IgD-negative memory B cell (primary cell): ENCODE measurements at regions not wholly inside any gene's neighbourhood (a gene's known extent, or its start where the extent isn't known, plus 50 kb on each side); places are given as distances from the start of the nearest gene placed in this dataset.
A peak's percentile ranks its signal among the peaks of the same experiment; 100 is the strongest.

Experiments used
- H3K27ac Mint-ChIP-seq, 3 donors: one replicate each; pipeline ENCODE4 v1.8.0; 2020 to 2022; ENCODE audit warnings: mild to moderate bottlenecking in 3 of 3, mixed read lengths in 3 of 3, moderate library complexity in 1 of 3
- H3K27me3 Mint-ChIP-seq: one replicate; pipeline ENCODE4 v1.8.0; 2021; ENCODE audit warnings: mixed read lengths
- H3K36me3 Mint-ChIP-seq: one replicate; pipeline ENCODE4 v1.8.0; 2020; ENCODE audit warnings: mild to moderate bottlenecking, mixed read lengths
- H3K4me1 Mint-ChIP-seq, 3 donors: one replicate each; pipeline ENCODE4 v1.8.0; 2020 to 2022; ENCODE audit warnings: mixed read lengths in 3 of 3, mild to moderate bottlenecking in 1 of 3
- H3K4me3 Mint-ChIP-seq, 4 donors: one replicate each; pipeline ENCODE4 v1.8.0; 2020 to 2022; ENCODE audit warnings: mild to moderate bottlenecking in 4 of 4, mixed read lengths in 4 of 4, moderate library complexity in 3 of 4
- H3K9me3 Mint-ChIP-seq, 3 donors: one replicate each; pipeline ENCODE4 v1.8.0; 2020 to 2021; ENCODE audit warnings: mixed read lengths in 3 of 3, mild to moderate bottlenecking in 1 of 3

GRCh38 chr4:81965454-81965853 lies 408.3 kb downstream of the HNRNPD start:
- Mint-ChIP-seq H3K27me3 (peaks cover 9% of the 10 kb centered on the region), H3K27ac (no peak overlapping the region), H3K36me3 (no peaks in the 10 kb centered on the region), H3K4me1 (peaks cover 0 to 2% (median 0%) of the 10 kb centered on the region in 3 donors), H3K4me3 (no peak overlapping the region), H3K9me3 (peaks cover 0 to 1% (median 0%) of the 10 kb centered on the region in 3 donors)

GRCh38 chr4:81963763-81964020 lies 410.1 kb downstream of the HNRNPD start:
- Mint-ChIP-seq H3K4me3 (no peak overlapping the region), H3K27me3 (peaks cover 9% of the 10 kb centered on the region), H3K27ac (no peak overlapping the region), H3K9me3 (peaks cover 0 to 1% (median 0%) of the 10 kb centered on the region in 3 donors), H3K4me1 (peaks cover 0 to 2% (median 0%) of the 10 kb centered on the region in 3 donors), H3K36me3 (no peaks in the 10 kb centered on the region)

- H3K4me3 Mint-ChIP-seq, result no peak overlapping the region
- no peaks in the 10 kb centered on the region for H3K36me3 Mint-ChIP-seq
- no peak overlapping the region for H3K27ac Mint-ChIP-seq
- peaks cover 9% of the 10 kb centered on the region for H3K27me3 Mint-ChIP-seq
- peaks cover 0 to 1% (median 0%) of the 10 kb centered on the region in 3 donors for H3K9me3 Mint-ChIP-seq
- peaks cover 0 to 2% (median 0%) of the 10 kb centered on the region in 3 donors for H3K4me1 Mint-ChIP-seq
These were observed 410.6 kb downstream of the HNRNPD start for GRCh38 chr4:81963015-81963762.

GRCh38 chr4:81960961-81961360 lies 412.8 kb downstream of the HNRNPD start:
- H3K4me1 Mint-ChIP-seq, result peaks cover 0 to 2% (median 0%) of the 10 kb centered on the region in 3 donors
- peaks cover 0 to 1% (median 0%) of the 10 kb centered on the region in 3 donors for H3K9me3 Mint-ChIP-seq

GRCh38 chr4:81954271-81954670 lies 419.5 kb downstream of the HNRNPD start:
- H3K27ac Mint-ChIP-seq, result no peak overlapping the region
- H3K36me3 Mint-ChIP-seq, result no peaks in the 10 kb centered on the region
- H3K4me3 Mint-ChIP-seq, result no peak overlapping the region
- peaks cover 5% of the 10 kb centered on the region for H3K27me3 Mint-ChIP-seq
- H3K9me3 Mint-ChIP-seq, result no peaks in the 10 kb centered on the region
- H3K4me1 Mint-ChIP-seq, result no peaks in the 10 kb centered on the region

More at GRCh38 chr4:81960961-81961360, 412.8 kb downstream of the HNRNPD start:
- H3K4me3 Mint-ChIP-seq, result no peak overlapping the region
- H3K27me3 Mint-ChIP-seq, result peaks cover 5% of the 10 kb centered on the region
- no peaks in the 10 kb centered on the region for H3K36me3 Mint-ChIP-seq
- H3K27ac Mint-ChIP-seq, result no peak overlapping the region

- no peaks in the 10 kb centered on the region for H3K9me3 Mint-ChIP-seq
- H3K36me3 Mint-ChIP-seq, result no peaks in the 10 kb centered on the region
- no peaks in the 10 kb centered on the region for H3K4me1 Mint-ChIP-seq
- H3K27ac Mint-ChIP-seq, result no peak overlapping the region
- no peak overlapping the region for H3K4me3 Mint-ChIP-seq
- H3K27me3 Mint-ChIP-seq, result peaks cover 2% of the 10 kb centered on the region
These were observed 421.8 kb downstream of the HNRNPD start for GRCh38 chr4:81951891-81952455.

GRCh38 chr4:81946996-81947395 lies 426.8 kb downstream of the HNRNPD start:
- H3K27ac Mint-ChIP-seq, result no peak overlapping the region
- peaks cover 4% of the 10 kb centered on the region for H3K27me3 Mint-ChIP-seq
- H3K4me1 Mint-ChIP-seq, result no peaks in the 10 kb centered on the region

GRCh38 chr4:81930506-81931238 lies 443.1 kb downstream of the HNRNPD start:
- no peak overlapping the region for H3K27ac Mint-ChIP-seq
- H3K4me3 Mint-ChIP-seq, result no peak overlapping the region
- H3K4me1 Mint-ChIP-seq, result peaks cover 0 to 2% (median 0%) of the 10 kb centered on the region in 3 donors
- H3K27me3 Mint-ChIP-seq, result no peaks in the 10 kb centered on the region
- H3K36me3 Mint-ChIP-seq, result no peaks in the 10 kb centered on the region
- H3K9me3 Mint-ChIP-seq, result no peaks in the 10 kb centered on the region

More at GRCh38 chr4:81946996-81947395, 426.8 kb downstream of the HNRNPD start:
- Mint-ChIP-seq H3K36me3 (no peaks in the 10 kb centered on the region), H3K9me3 (no peaks in the 10 kb centered on the region), H3K4me3 (no peak overlapping the region)

- Mint-ChIP-seq H3K9me3 (peaks cover 0 to 2% (median 0%) of the 10 kb centered on the region in 3 donors), H3K4me3 (no peak overlapping the region), H3K4me1 (peaks cover 0 to 7% (median 4%) of the 10 kb centered on the region in 3 donors), H3K27me3 (peaks cover 17% of the 10 kb centered on the region), H3K27ac (no peak overlapping the region), H3K36me3 (peaks cover 4% of the 10 kb centered on the region)
These were observed 450.7 kb downstream of the HNRNPD start for GRCh38 chr4:81923140-81923539.

- H3K9me3 Mint-ChIP-seq, result peaks cover 0 to 2% (median 0%) of the 10 kb centered on the region in 3 donors
- H3K4me1 Mint-ChIP-seq, result peaks cover 0 to 7% (median 4%) of the 10 kb centered on the region in 3 donors
- H3K4me3 Mint-ChIP-seq, result no peak overlapping the region
- H3K36me3 Mint-ChIP-seq, result peaks cover 4% of the 10 kb centered on the region
- H3K27me3 Mint-ChIP-seq, result peaks cover 17% of the 10 kb centered on the region
- peak overlapping the region in 1 of 3 donors; percentile 32 for H3K27ac Mint-ChIP-seq
These were observed 450.6 kb upstream of the RASGEF1B start for GRCh38 chr4:81922313-81922712.

- Mint-ChIP-seq H3K4me1 (peaks cover 0 to 7% (median 4%) of the 10 kb centered on the region in 3 donors), H3K27me3 (peaks cover 17% of the 10 kb centered on the region), H3K27ac (peak overlapping the region in 1 of 3 donors; percentile 32), H3K9me3 (peaks cover 0 to 2% (median 0%) of the 10 kb centered on the region in 3 donors), H3K4me3 (no peak overlapping the region), H3K36me3 (peaks cover 4% of the 10 kb centered on the region)
These were observed 450.0 kb upstream of the RASGEF1B start for GRCh38 chr4:81921751-81922159.

GRCh38 chr4:81919810-81920209 lies 448.1 kb upstream of the RASGEF1B start:
- Mint-ChIP-seq H3K27ac (no peak overlapping the region), H3K4me3 (no peak overlapping the region), H3K4me1 (peaks cover 0 to 7% (median 4%) of the 10 kb centered on the region in 3 donors), H3K36me3 (no peaks in the 10 kb centered on the region), H3K9me3 (peaks cover 0 to 2% (median 0%) of the 10 kb centered on the region in 3 donors), H3K27me3 (peaks cover 14% of the 10 kb centered on the region)

- H3K4me3 Mint-ChIP-seq, result no peak overlapping the region
- peaks cover 0 to 7% (median 4%) of the 10 kb centered on the region in 3 donors for H3K4me1 Mint-ChIP-seq
- peaks cover 0 to 1% (median 0%) of the 10 kb centered on the region in 3 donors for H3K9me3 Mint-ChIP-seq
- H3K36me3 Mint-ChIP-seq, result no peaks in the 10 kb centered on the region
- peaks cover 10% of the 10 kb centered on the region for H3K27me3 Mint-ChIP-seq
- no peak overlapping the region for H3K27ac Mint-ChIP-seq
These were observed 447.5 kb upstream of the RASGEF1B start for GRCh38 chr4:81919223-81919622.

GRCh38 chr4:81915430-81915829 lies 443.7 kb upstream of the RASGEF1B start:
- no peak overlapping the region for H3K27ac Mint-ChIP-seq
- H3K27me3 Mint-ChIP-seq, result peaks cover 8% of the 10 kb centered on the region
- H3K4me1 Mint-ChIP-seq, result peaks cover 2 to 4% (median 3%) of the 10 kb centered on the region in 3 donors
- H3K4me3 Mint-ChIP-seq, result no peak overlapping the region
- H3K36me3 Mint-ChIP-seq, result no peaks in the 10 kb centered on the region
- no peaks in the 10 kb centered on the region for H3K9me3 Mint-ChIP-seq

- Mint-ChIP-seq H3K4me3 (no peak overlapping the region), H3K27me3 (peaks cover 8% of the 10 kb centered on the region), H3K36me3 (no peaks in the 10 kb centered on the region), H3K27ac (no peak overlapping the region), H3K4me1 (peaks cover 2 to 4% (median 3%) of the 10 kb centered on the region in 3 donors), H3K9me3 (no peaks in the 10 kb centered on the region)
These were observed 442.9 kb upstream of the RASGEF1B start for GRCh38 chr4:81914623-81915022.
